OCI-LY1 (cell line): ENCODE measurements at regions not wholly inside any gene's neighbourhood (a gene's known extent, or its start where the extent isn't known, plus 50 kb on each side); places are given as distances from the start of the nearest gene placed in this dataset.

ENCODE experiments used
- H2AFZ ChIP-seq: fragments of 200-600 bp; sonication (generic), shearing (Covaris generic); 2 replicates; pipeline ENCODE4 v1.6.0; 2014; ENCODE audit warnings: antibody characterized with exemption, mild to moderate bottlenecking, low read length
- H3F3A ChIP-seq: fragments of 200-600 bp; sonication (generic), shearing (Covaris generic); 2 replicates; pipeline ENCODE4 v1.6.0; 2014; ENCODE audit warnings: mild to moderate bottlenecking, antibody characterized with exemption, low read length, moderate library complexity; ENCODE audit not compliant: insufficient read depth
- H3K27ac ChIP-seq: fragments of 200-600 bp; sonication (generic); 2 replicates; pipeline ENCODE4 v1.5.1; 2014; ENCODE audit warnings: low read length, mixed run types, mild to moderate bottlenecking, low read depth; ENCODE audit not compliant: poor library complexity, severe bottlenecking
- H3K27me3 ChIP-seq: fragments of 200-600 bp; sonication (generic); 2 replicates; pipeline ENCODE4 v1.6.0; 2014; ENCODE audit warnings: antibody characterized with exemption, mild to moderate bottlenecking, low read length, moderate library complexity; ENCODE audit not compliant: insufficient read depth
- H3K36me3 ChIP-seq: fragments of 200-600 bp; sonication (generic); 2 replicates; pipeline ENCODE4 v1.6.1; 2014; ENCODE audit warnings: mild to moderate bottlenecking, antibody characterized with exemption, low read length, moderate library complexity, mixed read lengths; ENCODE audit not compliant: insufficient read depth
- H3K4me1 ChIP-seq: fragments of 200-600 bp; sonication (generic); 2 replicates; pipeline ENCODE4 v1.5.1; 2014; ENCODE audit warnings: mild to moderate bottlenecking, low read length, moderate library complexity; ENCODE audit not compliant: insufficient read depth, severe bottlenecking
- H3K4me2 ChIP-seq: fragments of 200-600 bp; sonication (generic), shearing (Covaris generic); 2 replicates; pipeline ENCODE4 v1.6.1; 2014; ENCODE audit warnings: low read length
- H3K4me3 ChIP-seq: fragments of 200-600 bp; sonication (generic); 2 replicates; pipeline ENCODE4 v1.5.1; 2014; ENCODE audit warnings: low read length, low read depth, mild to moderate bottlenecking, mixed read lengths; ENCODE audit not compliant: poor library complexity, severe bottlenecking
- H3K79me2 ChIP-seq: fragments of 200-600 bp; shearing (Covaris generic); 2 replicates; pipeline ENCODE4 v1.6.1; 2016; ENCODE audit warnings: mixed run types, low read length, mixed read lengths; ENCODE audit not compliant: insufficient read depth
- H3K9ac ChIP-seq: fragments of 200-600 bp; sonication (generic), shearing (Covaris generic); 2 replicates; pipeline ENCODE4 v1.6.1; 2014; ENCODE audit warnings: mild to moderate bottlenecking, low read length, mixed read lengths
- H3K9me2 ChIP-seq: fragments of 200-600 bp; sonication (generic), shearing (Covaris generic); 2 replicates; pipeline ENCODE4 v1.6.1; 2014; ENCODE audit warnings: low read depth, mild to moderate bottlenecking, low read length, mixed read lengths
- H3K9me3 ChIP-seq: fragments of 200-600 bp; shearing (Covaris generic); 2 replicates; pipeline ENCODE4 v1.6.1; 2014; ENCODE audit warnings: low read length, mixed read lengths
- H4K20me1 ChIP-seq: fragments of 200-600 bp; sonication (generic), shearing (Covaris generic); 2 replicates; pipeline ENCODE4 v1.6.0; 2016; ENCODE audit warnings: mild to moderate bottlenecking, low read length; ENCODE audit not compliant: insufficient read depth
- EZH2 ChIP-seq: fragments of 200-600 bp; sonication (generic), shearing (Covaris generic); IDR thresholded peaks from 2 replicates; pipeline ENCODE4 v1.8.0; 2017; ENCODE audit warnings: borderline replicate concordance, mixed run types, mild to moderate bottlenecking, antibody characterized with exemption, low read length, moderate library complexity, mixed read lengths
- TF ChIP-seq, protein P1 (sequence below): fragments of 200-600 bp; sonication (generic), shearing (Covaris generic); IDR thresholded peaks from 2 replicates; pipeline ENCODE4 v1.5.1; 2017; ENCODE audit warnings: mild to moderate bottlenecking, antibody characterized with exemption, low read length, moderate library complexity, mixed read lengths

DNA sequence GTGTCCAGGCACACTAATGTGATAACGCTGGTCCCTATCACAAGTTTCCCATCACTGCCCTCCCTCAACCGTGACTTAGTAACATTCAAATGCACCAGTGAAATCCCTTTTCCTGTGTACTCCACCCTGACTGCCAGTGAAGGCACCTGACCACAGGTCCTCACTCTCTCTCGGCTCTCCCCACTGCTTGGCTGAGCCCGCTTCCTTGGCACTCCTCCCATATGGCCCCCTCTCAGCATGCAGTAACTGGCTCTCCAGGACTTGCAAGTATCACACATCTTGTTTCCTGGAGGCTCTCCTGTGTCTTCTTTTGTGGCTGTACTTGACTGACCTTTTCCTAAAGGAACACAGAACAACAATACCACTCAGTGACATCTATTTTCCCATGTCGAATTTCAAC, 292.0 kb upstream of the ZNF608 start:
- peaks cover 62% of the 10 kb centered on the region for H3K4me1 ChIP-seq
- H3K79me2 ChIP-seq = no peaks in the 10 kb centered on the region
- no peaks in the 10 kb centered on the region for H3K27me3 ChIP-seq
- no peaks in the 10 kb centered on the region for H4K20me1 ChIP-seq
- H3K27ac ChIP-seq = peak overlapping the region; percentile 82
- H3K9me2 ChIP-seq = no peaks in the 10 kb centered on the region
- peak overlapping the region; percentile 21; the same call in 1 of the 2 replicates for H3K9ac ChIP-seq
- no peak overlapping the region for H2AFZ ChIP-seq
- no peaks in the 10 kb centered on the region for H3K36me3 ChIP-seq
- no peak overlapping the region for H3K4me3 ChIP-seq
- no peak for TF ChIP-seq EZH2
- TF ChIP-seq, protein P1, sequence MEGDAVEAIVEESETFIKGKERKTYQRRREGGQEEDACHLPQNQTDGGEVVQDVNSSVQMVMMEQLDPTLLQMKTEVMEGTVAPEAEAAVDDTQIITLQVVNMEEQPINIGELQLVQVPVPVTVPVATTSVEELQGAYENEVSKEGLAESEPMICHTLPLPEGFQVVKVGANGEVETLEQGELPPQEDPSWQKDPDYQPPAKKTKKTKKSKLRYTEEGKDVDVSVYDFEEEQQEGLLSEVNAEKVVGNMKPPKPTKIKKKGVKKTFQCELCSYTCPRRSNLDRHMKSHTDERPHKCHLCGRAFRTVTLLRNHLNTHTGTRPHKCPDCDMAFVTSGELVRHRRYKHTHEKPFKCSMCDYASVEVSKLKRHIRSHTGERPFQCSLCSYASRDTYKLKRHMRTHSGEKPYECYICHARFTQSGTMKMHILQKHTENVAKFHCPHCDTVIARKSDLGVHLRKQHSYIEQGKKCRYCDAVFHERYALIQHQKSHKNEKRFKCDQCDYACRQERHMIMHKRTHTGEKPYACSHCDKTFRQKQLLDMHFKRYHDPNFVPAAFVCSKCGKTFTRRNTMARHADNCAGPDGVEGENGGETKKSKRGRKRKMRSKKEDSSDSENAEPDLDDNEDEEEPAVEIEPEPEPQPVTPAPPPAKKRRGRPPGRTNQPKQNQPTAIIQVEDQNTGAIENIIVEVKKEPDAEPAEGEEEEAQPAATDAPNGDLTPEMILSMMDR = no peak
- peak overlapping the region; percentile 49 for H3K4me2 ChIP-seq
- H3K9me3 ChIP-seq = no peaks in the 10 kb centered on the region
- H3F3A ChIP-seq = no peaks in the 10 kb centered on the region

- H2AFZ ChIP-seq = no peak overlapping the region
- H3K4me3 ChIP-seq = no peak overlapping the region
- no peaks in the 10 kb centered on the region for H4K20me1 ChIP-seq
- no peaks in the 10 kb centered on the region for H3F3A ChIP-seq
- H3K27ac ChIP-seq = peak overlapping the region; percentile 19
- H3K36me3 ChIP-seq = no peaks in the 10 kb centered on the region
- H3K4me1 ChIP-seq = peaks cover 62% of the 10 kb centered on the region
- no peaks in the 10 kb centered on the region for H3K79me2 ChIP-seq
- H3K27me3 ChIP-seq = no peaks in the 10 kb centered on the region
- TF ChIP-seq, protein P1 = no peak
- TF ChIP-seq EZH2 = no peak
- no peaks in the 10 kb centered on the region for H3K9me2 ChIP-seq
- H3K4me2 ChIP-seq = peak overlapping the region; percentile 17; the same call in 1 of the 2 replicates
- no peaks in the 10 kb centered on the region for H3K9me3 ChIP-seq
- no peak overlapping the region for H3K9ac ChIP-seq
Measured at GRCh38 chr5:125041798-125042197, 295.4 kb upstream of the ZNF608 start.

- TF ChIP-seq EZH2 = no peak
- TF ChIP-seq, protein P1 = no peak
- Histone ChIP-seq H2AFZ (no peak overlapping the region), H3K9me2 (no peaks in the 10 kb centered on the region), H3K79me2 (no peaks in the 10 kb centered on the region), H3K36me3 (no peaks in the 10 kb centered on the region), H3K27me3 (no peaks in the 10 kb centered on the region), H3K9ac (no peak overlapping the region), H3K4me2 (no peak overlapping the region; the same call in 1 of the 2 replicates), H3F3A (no peaks in the 10 kb centered on the region), H3K9me3 (no peaks in the 10 kb centered on the region), H3K4me3 (no peak overlapping the region), H3K4me1 (peaks cover 56% of the 10 kb centered on the region), H4K20me1 (no peaks in the 10 kb centered on the region), H3K27ac (peak overlapping the region; percentile 19)
Measured at GRCh38 chr5:125042261-125042890, 295.9 kb upstream of the ZNF608 start.
